IPS-11a (cell line): ENCODE measurements at regions not wholly inside any gene's neighbourhood (a gene's known extent, or its start where the extent isn't known, plus 50 kb on each side); places are given as distances from the start of the nearest gene placed in this dataset.

Experiments
- H3K4me3 ChIP-seq: one replicate; pipeline ENCODE4 v1.5.1; 2013; ENCODE audit warnings: low read depth, low read length, control low read depth

DNA sequence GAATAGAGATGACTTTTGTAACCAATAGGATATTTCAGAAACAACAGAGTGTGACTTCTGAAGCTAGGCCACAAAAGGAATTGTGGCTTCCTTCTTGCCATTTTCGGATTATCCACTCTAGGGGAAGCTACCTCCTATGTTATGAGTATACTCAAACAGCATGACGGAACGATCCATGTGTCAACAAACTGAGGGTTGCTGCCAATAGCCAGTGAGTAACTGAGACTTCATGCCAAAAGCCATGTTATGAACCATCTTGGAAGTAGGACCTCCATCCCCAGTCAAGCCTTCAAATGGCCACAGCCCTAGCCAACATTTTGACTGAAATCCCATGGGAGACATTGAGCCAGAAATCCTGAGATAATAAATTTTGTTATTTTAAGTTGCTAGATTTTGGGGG is 69.0 kb upstream of the IL6 start:
- H3K4me3 ChIP-seq: no peak overlapping the region

DNA sequence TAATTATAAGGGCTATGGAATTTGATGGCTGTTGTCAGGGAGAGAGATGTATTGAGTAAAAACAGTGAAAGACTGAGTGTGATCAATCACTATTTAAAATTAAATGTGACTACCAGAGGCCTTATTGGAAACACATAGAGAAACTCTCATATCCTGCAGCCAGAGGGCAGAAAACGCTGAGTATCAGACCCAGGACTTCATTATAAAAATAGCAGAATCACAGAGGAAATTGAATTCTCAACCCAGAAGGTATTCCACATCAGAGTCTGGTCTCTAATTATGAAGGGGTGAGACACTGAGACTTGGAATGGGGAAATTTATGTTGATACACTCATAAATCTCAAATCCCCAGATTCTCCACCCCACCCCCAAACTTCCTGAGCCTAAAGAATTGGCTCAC is 69.5 kb upstream of the IL6 start:
- H3K4me3 ChIP-seq: no peak overlapping the region

DNA sequence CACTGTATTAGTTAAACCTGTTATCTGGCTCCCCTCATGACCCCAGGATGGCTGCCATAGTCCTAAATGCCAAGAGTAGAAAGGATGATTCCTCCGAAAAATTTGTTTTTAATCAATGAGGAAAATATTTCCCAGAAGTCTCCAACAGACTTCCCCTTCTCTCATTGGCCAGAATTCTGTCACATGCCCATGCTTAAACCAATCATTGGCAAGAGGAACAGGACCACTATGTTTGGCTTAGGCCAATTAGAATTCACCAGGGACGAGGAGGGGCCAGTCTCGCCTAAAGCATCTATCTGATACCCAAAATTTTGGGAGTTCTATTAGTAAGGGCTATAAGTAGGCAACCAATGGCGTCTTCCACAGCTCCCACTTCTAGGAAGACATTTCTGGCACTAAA is 71.2 kb upstream of the IL6 start:
- H3K4me3 ChIP-seq: no peak overlapping the region

DNA sequence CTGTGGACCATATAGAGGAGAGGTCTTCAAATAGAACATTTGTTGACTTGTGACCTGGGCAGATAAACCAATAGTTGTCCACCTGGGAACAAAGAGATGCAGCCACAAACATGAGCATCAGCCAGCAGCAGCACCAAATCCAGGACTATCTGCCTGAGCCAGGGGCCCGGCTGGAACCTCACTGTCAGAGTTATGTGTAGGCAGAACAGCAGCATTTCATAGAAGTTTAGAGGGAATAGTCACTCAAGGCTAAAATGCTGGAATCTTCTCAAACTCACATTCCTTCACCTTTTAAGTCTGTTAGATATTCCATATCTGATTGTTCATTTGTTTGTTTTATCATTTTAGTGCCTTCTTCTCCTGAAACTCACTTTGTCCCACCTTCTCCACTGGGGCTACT is 72.2 kb upstream of the IL6 start:
- H3K4me3 ChIP-seq: no peak overlapping the region

DNA sequence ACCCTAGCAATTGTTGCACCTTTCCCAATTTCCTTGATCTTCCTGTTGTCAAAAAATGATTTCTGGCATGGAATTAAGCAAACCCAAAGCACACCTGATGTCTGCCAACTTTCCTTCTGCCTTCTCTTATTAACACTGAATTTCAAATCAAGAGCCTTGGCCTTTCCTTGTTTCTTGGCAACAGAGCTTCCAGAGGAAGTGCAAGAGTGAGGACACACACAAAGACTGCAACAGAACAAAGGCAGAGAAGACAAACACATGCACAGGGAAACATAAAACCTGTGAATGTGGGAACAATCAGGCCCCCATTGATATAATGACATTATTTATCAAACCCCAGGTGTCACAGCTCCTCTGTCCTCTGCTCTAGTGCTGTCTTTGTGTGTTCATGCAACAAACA is 73.0 kb upstream of the IL6 start:
- H3K4me3 ChIP-seq: no peak overlapping the region

DNA sequence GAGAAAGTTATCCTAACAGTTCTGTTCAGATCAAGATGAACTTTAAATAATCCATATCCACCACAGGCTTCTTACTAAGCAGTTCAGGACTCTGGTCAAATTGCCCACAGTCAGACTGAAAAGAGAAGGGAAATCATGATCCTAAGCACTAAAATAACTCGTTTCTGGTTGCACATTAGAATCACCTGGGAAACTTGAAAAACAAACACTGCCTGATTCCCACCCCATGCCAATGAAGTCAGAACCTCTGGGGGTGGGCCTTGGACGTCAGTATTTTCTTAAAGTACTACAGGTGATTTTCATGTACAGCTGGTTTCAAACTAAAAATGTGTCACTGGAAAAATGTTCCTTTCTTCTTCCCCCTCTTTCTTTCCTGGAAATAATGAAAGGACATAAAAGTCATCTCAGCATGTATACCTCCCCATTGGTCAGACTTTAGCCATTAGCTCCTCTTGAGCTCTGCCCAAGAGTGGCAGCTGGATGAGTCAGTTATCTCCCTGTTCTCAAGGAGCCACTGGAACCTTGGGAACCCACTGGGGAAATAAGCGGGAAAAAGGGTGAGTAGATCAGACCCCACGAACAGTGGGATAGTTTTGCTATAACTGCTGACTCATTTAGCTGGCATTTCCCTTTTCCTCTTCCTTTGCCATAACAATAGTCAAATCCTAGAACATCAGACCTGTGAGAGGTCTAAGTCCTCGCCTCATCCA is 75.3 kb upstream of the IL6 start:
- no peak overlapping the region for H3K4me3 ChIP-seq

DNA sequence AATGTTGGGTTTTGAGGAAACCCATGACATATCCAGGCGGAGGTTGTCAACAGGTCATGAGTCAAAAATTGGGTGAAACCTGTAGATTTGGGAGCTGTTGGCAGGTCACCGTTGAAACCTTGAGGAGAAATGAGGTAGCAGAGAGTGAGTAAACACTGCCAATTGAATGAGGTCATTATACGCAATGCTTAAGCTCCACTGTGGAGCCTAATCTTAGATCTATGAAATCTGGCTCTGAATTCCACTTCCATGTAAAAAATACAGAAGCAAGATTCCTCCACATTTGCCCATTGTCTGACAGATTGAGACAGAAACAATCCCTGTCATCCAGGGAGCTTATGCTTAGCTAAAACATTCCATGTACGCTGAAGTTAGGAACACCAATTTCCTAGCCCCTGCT is 76.0 kb upstream of the IL6 start:
- no peak overlapping the region for H3K4me3 ChIP-seq

DNA sequence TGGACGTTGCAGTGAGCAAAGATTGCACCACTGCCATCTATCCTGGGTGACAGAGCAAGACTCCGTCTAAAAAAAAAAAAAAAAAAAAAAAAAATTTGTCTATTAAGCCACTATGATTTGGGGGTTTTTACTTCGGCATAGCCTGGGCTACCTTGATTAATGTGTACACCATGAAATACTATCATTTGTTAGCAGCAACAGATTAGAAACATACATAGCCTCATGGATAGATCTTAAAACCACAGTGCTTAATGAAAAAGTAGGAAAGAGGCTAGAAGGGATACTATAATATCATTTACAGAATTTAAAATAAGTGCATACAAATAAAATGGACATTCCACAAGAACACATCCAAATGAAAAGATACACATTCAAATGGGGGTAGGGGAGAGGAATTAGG is 77.3 kb upstream of the IL6 start:
- H3K4me3 ChIP-seq: no peak overlapping the region

DNA sequence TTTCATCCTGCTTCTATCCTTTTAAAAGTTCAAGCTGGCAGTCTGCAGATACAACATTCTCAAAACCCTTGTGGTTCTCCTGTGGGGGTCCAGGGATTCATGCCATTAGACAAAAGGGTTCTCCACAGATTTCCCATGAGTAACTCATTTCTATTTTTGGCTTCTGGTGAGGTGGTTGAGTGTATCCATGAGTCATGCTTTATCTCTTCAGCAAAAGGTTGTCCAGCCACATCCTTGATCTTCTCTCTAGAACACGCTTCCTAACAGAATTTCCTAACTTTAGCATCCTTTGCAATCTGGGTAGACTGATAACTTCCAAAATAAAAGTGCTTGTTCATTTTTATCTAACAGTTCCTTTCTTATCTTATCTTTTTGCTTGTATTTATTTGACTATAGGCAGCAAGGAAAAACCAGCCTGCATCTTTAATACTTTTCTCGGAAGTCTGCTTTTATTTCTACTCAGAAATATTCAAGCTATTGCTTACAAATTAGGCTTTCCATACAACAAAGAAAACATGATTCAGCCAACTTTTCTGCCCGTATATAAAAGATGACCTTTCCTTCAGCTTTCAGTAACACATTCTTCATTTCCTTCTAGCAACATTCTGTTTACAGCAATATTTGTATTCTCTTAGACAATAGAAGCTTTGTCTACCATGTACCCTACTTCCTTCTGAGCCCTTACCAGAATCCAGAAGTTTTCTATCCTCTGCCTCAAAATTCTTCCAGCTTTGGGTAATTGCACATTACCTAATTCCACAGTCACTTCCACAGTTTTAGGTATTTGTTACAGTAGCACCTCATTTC is 79.3 kb upstream of the IL6 start:
- no peak overlapping the region for H3K4me3 ChIP-seq

DNA sequence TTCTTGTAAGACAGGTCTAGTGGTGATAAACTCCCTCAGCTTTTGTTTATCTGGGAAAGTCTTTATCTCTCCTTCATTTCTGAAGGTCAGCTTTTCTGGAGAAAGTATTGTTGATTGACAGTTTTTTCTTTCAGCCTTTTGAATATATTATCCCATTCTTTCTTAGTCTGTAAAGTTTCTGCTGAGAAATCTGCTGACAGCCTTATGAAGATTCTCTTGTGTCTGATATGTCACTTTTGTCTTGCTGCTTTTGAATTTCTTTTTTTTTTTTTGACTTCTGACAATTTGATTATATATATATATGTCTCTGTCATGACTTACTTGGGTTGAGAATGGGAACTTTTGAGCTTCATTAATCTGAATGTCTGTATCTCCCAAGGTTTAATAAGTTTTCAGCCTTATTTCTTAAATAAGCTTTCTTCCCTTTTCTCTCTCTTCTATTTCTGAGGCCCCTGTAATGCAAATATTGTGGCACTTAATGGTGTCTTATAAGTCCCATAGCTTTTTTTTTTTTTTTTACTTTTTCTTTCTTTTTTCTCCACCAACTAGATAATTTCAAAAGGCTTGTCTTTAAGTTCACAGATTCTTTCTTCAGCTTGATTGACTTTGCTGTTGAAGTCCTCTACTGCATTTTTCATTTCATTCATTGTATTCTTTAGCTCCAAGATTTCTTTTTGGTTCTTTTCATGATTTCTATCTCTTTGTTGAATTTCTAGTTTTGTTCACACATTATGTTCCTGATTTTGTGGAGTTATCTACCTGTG is 81.4 kb upstream of the IL6 start:
- H3K4me3 ChIP-seq: no peak overlapping the region

DNA sequence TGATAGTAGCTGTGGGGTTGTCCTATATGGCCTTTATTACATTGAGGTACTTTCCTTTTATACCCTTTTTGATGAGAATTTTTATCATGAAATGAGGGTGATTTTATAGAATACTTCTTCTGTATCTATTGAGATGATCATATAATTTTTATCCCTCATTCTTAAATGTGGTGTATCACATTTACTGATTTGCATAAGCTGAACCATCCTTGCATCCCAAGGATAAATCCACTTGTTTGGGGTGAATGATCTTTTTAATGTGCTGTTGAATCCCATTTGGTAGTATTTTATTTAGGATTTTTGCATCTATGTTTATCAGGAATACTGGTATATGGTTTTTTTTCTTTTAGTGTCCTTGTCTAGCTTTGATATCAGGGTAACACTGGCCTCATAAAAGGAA is 84.5 kb upstream of the IL6 start:
- H3K4me3 ChIP-seq: no peak overlapping the region

DNA sequence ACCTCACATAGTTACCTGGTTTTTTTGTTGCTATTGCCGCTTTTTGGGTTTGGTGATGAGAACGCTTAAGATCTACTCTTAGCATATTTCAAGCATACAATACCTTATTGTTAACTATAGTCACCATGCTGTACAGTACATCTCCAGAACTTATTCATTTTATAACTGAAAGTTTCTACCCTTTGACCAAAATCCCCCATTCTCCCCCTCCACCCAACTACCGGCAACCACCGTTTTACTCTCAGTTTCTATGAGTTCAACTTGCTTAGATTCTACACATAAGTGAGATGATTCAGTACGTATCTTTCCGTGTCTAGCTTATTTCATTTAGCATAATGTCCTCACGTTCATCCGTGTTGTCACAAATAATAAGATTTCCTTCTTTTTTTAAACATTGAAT is 86.7 kb upstream of the IL6 start:
- H3K4me3 ChIP-seq: no peak overlapping the region

DNA sequence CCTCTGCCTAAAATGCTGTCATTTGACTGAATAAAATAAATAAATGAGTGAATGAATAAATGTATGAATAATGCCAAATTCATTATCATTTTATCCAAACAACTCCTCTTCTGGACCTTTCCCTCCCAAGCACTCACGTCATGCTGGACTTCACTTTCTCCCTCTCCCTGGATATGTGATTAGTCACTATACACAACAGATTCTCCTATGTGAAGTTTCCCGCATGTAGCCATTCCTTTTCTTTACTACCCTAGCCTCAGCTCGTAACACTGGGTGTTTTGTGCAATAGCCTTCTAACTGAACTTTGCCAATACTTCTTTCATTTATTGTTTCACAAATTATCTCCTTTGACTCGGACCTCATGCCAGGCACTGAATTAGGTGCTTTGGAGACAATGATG is 87.6 kb upstream of the IL6 start:
- H3K4me3 ChIP-seq: no peak overlapping the region

DNA sequence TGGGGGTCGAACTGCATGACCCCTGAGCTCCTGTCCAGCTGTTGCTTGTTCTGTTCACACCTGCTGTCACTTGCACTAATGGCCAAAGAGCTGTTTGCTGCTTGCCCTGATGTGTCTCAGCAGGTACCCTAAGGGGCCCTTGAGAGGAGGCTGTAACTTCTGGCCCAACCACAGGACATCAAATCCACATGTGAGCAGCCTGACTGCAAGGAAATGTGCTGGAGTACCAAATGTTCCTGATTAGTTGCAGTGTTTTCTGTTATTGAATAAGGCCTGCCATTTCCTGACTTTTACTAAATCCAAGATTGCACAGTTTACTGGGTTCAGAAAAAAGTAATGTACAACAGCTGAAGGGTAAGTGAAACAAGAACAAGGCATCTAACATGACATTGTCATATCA is 91.7 kb upstream of the IL6 start:
- H3K4me3 ChIP-seq: no peak overlapping the region

DNA sequence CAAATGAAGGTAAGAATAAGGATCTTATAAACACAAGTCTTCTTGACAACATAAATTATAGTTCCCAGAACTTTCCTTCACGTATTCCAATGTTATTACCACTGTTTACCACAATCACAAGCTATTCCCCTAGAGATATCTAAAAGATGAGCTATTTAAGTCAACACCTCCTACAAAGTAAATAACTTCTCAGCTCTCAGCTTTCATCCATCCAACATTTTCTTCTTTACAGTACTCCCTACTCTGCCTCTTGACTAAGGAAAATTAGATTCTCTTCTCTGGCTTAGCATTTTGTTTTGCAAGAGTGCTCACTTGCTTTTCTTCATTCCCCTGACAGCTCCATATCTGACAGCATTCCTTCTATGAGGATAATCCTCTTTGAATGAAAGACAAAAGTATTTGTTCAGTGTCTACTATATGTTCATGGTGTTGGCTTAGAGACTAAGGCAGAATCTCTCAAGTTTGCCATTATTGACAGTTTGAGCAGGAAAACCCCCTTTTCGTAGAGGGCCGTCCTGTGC is 93.0 kb upstream of the IL6 start:
- no peak overlapping the region for H3K4me3 ChIP-seq

DNA sequence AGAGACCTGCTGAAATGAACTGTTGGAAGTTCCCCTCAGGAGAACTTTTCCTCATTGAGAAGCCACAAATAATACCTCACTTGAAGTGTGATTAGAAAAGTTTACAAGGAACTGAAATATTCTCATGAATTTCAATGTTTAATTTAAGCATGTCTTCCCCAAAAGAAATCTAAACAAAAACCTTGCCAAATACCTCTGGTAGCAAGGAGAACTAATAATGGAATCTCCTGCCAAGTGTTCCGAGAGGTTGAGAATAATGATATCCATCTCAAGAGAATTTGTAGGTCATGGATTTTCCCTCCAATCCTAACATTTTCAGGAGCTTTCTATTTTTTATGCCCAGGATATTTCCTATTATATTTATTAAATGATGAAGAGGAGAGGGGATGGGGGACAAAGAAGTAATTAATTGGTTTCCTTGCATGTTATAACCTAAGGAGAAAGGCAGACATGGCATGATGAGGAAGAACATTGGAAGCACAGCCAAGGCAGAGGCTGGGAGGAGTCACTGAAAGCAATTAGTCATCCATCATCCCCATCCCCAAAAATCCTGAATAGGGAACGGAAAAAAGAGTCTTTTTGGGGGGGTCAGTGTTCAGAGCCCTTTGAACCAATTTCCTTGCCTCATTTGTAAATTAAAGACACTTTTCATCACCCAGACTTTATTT is 93.6 kb upstream of the IL6 start:
- H3K4me3 ChIP-seq: no peak overlapping the region

DNA sequence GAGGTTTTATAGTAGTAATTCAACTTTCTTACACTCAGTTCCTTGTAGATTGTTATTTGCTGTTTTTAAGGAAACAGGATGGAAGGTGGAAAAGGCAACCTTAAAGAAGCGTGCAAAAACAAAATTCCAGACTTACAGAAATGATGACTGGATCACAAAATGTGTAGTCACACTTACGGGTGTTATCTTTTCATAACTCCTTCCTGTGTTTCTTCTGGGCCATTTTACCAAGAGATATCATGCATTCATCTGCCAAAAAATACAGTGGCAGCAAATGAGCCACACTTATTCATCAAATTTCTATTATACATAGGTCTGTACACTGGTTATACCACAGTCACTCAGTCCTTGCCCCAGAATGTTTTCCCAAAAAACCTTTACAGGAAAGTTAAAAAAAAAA is 94.3 kb upstream of the IL6 start:
- H3K4me3 ChIP-seq: no peak overlapping the region

DNA sequence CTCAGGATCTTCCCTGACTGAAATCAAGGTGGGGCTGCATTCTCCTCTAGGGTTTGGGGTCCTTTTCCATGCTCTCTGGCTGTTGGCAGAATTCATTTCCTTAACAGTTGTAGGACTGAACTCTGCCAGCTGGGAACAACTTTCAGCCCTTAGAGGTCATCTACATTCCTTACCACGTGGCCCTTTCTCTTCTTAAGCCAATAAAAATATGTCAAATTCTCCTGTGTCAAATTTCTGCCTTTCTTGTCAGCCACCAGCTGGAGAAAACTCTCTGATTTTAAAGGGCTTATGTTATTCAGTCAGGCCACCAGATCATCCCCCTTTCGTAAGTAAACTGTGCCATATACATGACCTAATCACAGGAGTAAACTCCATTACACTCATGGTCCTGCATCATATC is 95.3 kb upstream of the IL6 start:
- H3K4me3 ChIP-seq: no peak overlapping the region

DNA sequence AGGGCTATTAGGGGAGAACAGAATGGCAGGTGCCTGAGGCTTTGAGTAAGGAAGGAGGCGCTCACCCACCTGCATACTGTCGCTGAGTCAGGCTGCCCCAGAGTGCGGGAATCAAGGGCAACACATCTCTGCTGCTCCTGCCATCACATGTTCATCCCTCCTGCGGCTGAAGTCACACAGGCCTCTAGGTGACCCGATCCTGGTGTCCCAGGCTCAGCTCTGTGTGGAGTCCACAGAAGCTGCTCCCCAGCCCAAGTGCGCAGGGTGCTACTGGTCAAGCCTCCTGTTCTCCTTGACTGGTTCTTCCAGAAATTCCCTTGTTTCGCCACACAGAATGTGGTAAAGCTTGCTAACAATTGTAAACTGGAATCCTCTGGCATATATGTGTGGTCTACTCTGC is 96.9 kb upstream of the IL6 start:
- H3K4me3 ChIP-seq: no peak overlapping the region

DNA sequence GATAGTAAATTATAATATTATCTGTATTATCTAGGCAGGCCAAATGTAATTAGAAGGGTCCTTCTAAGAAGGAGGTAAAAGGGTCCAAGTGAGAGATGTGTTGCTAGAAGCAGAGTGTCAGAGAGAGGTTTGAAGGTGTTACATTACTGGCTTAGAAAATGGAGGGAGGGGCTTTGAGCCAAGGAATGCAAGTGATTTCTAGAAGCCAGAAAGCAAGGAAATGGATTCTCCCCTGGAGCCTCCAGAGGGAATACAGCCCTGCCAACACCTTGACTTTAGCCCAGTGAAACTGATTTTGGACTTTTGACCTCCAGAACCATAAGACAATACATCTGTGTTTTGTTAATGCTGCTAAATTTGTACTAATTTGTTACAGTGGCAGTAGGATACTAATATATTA is 97.9 kb upstream of the IL6 start:
- no peak overlapping the region for H3K4me3 ChIP-seq

DNA sequence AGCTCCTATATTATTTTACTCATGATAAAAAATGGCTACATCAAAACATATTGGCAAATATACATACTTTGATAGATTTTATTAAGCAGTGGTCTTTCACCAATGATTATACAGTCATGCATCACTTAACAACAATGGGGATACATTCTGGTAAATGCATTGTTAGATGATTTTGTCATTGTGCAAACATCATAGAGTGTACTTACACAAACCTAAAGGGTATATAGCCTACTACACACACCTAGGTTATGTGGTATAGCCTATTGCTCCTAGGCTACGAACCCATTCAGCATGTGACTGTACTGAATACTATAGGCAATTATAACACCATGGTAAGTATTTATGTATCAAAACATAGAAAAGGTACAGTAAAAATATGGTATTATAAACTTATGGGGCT is 98.9 kb upstream of the IL6 start:
- H3K4me3 ChIP-seq: no peak overlapping the region
